GM21390 (cell line): ENCODE measurements at regions not wholly inside any gene's neighbourhood (a gene's known extent, or its start where the extent isn't known, plus 50 kb on each side); places are given as distances from the start of the nearest gene placed in this dataset.
A peak's percentile ranks its signal among the peaks of the same experiment; 100 is the strongest.
"Not testable (repeated sequence)": the region's sequence is repeated elsewhere in the genome, so short reads cannot be mapped to it uniquely, and the experiment has no call there.

Experiments used
- ATAC-seq: cut with Tn5 transposase; IDR thresholded peaks from one replicate; pipeline ENCODE4 v1.9.1; 2021; ENCODE audit not compliant: unreplicated experiment

DNA sequence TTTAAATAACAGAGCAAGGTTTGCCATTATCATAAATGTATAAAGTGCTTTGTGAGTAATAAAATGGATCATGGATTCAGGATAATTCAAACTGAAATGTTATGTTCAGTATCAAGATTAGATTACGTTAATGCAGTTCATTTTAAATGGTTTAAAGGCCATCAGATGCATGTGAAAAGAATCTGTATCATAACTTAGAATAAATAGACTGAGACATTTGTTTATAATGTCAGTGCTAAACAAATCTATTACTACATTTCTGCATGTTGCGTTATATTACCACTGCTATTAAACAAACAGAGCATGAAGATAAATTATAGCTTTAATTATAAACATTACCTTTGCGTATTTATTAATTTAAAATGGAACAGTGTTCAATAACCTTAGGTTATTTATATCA lies 160.2 kb downstream of the TOX3 start:
- no peak for ATAC-seq

DNA sequence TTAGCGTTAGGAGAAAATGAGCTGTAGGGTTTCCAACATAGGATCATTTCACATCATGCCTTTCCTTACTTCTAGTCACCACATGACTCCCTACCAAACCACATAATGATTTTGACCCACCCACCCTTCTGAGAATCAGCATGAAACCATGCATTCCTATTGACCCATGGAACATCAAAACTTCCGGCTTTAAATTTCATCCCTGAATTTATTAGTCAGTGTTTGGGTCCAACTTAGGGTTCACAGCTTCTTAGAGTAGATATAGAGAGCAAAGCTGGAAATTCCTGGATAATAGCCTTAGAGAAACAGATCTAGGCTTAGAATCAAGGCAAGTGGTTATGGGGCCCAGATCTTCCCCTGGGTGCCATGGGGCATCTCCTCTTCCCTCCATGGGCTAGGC lies 162.6 kb downstream of the TOX3 start:
- ATAC-seq: no peak

GRCh38 chr16:52383640-52384292 lies 163.2 kb downstream of the TOX3 start:
- ATAC-seq: no peak

DNA sequence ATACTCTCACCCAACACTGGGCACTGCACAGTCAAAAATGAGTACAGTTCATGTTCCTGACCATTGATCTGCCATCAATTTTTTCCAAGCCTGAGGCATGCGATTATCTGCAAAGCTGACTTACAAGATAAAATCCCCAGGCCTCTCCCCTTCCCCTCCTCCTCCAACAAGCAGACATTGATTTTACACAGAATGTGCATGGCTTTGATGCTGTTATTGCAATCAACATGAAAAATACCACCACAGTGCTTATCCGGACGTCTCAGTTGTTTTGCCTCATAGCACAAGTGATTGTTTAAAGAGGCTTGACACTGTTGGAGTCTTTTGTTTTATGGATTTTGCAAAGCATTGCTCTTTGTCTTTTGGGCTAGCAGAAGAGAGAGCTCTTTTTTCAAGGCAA lies 163.8 kb downstream of the TOX3 start:
- no peak for ATAC-seq

GRCh38 chr16:52379551-52379950 lies 167.4 kb downstream of the TOX3 start:
- no peak for ATAC-seq

- no peak for ATAC-seq
Measured at GRCh38 chr16:52376676-52377280, 170.2 kb downstream of the TOX3 start.

GRCh38 chr16:52372313-52372712 lies 174.6 kb downstream of the TOX3 start:
- ATAC-seq: no peak

GRCh38 chr16:52368859-52369258 lies 178.1 kb downstream of the TOX3 start:
- no peak for ATAC-seq

GRCh38 chr16:52367821-52368220 lies 179.1 kb downstream of the TOX3 start:
- ATAC-seq: no peak

DNA sequence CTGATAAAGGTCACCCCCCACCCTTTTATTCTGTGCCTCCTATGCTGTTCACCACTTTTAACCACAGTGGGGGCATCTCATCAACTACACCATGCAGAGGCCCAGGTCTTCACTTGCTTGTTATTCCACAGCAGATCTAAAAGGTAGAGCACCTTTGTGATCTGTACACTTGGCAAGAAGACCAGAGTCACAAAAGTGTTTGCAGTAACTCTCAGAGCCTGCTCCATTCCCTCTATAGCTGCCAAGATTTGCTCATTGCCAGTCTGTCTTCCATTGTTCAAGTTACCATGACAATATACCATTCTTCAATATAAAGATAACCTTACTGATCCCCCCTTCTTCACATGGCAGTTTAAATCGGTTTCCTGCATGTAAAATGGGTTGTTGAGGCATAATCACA lies 180.0 kb downstream of the TOX3 start:
- no peak for ATAC-seq

GRCh38 chr16:52364500-52364899 lies 182.4 kb downstream of the TOX3 start:
- peak; percentile 53 for ATAC-seq

DNA sequence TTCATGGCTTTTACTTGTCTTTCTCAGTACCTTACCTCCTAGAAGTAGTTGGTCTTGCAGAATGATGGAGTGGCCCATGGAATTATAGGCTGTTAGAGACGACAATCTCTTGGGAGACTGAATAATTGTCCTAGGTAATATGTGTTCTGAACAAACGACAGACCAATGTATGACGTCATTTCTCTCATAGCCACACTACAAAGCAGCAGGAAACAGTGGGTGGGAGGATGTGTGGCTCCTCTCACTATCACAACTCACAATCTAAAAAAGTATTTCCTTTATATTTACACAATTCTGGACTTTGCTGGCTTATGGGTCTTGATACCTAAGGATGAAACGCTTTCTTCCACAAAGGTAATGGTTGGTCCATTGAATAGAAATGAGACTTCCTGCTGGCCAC lies 183.9 kb downstream of the TOX3 start:
- ATAC-seq: no peak

DNA sequence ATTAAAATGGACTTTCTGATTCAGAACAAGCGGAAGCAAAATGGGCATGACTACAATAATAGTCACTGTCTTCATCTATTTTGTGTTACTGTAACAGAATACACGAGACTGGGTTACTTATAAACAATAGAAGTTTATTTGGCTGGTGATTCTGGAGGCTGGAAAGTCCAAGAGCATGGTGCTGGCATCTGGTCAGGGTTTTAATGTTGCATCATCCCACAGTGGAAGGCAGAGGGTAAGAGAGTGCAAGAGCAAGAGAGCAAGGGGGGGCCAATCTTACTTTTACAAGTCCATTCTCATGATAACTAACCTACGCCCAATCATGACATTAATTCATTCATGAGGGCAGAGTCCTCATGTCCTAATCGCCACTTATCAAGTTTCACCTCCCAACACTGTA lies 189.2 kb downstream of the TOX3 start:
- ATAC-seq: no peak

DNA sequence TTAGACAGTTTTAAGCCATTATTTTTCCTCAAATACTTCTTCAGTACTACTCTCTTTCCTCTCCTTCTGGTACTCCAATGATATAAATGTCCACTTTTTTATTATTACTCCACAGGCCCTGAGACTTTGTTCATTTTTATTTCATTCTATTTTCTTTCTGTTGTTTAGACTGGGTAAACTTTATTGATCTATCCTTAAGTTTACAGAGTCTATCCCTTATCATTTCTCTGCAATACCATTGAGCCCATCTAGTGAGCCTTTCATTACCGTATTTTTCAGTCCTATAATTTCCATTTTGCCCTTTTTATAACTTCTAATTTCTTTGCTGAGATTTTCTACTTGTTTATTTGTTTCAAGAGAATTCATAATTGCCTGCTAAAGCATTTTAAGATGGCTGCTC lies 193.7 kb downstream of the TOX3 start:
- ATAC-seq: no peak

DNA sequence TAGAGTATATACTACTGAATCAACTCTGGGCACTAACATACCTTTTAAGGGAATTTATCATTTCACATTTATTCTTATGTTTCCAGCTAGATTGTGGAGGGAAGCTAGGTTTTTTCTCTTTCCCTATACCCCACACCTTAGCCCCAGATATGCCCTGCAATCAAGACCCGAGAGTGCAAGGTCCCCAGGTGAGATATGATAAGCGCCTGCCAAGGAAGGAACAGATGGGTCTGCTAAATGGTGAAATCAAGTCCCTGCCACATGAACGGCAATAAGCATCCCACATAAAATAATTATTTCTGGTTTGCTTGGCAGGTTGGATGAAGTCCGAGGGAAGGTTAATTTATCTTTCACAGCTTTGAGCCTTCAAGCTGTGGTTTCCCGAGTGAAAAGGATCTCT lies 195.5 kb downstream of the TOX3 start:
- no peak for ATAC-seq

DNA sequence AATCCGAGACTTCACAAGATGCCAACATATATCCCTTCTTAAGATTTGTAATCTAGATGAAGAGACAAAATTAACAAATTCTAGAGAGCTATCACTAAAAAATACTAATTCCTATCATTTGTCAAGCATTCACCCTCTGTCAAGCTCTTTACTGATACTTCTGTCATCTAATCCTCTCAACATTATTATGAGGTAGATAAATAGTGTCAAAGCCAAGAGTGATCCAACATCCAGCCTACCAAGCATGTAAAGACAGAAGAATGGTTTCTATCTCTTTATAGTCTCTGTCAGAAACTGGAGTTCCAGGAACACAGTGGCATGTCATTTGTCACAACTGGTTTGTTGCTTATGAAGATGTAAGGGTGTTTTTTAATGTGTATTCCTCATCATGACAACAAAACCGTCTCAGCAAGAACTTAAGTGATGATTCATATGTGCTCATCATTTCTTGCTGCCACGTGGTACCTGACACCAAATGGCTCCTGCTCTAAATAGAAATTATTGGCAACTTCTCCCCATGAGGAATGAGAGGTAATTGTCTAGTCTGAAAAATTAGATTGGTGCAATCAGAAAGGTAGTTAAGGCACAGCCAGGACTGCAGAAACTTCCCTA lies 196.8 kb downstream of the TOX3 start:
- no peak for ATAC-seq

GRCh38 chr16:52346709-52347108 lies 200.2 kb downstream of the TOX3 start:
- no peak for ATAC-seq

DNA sequence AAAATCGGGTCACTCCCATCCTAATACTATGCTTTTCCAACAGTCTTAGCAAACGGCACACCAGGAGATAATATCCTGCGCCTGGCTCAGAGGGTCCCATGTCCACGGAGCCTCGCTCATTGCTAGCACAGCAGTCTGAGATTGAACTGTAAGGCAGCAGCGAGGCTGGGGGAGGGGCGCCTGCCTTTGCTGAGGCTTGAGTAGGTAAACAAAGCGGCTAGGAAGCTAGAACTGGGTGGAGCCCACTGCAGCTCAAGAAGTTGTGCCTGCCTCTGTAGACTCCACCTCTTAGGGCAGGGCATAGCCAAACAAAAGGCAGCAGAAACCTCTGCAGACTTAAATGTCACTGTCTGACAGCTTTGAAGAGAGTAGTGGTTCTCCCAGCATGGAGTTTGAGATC lies 213.3 kb downstream of the TOX3 start:
- ATAC-seq: not testable (repeated sequence)

DNA sequence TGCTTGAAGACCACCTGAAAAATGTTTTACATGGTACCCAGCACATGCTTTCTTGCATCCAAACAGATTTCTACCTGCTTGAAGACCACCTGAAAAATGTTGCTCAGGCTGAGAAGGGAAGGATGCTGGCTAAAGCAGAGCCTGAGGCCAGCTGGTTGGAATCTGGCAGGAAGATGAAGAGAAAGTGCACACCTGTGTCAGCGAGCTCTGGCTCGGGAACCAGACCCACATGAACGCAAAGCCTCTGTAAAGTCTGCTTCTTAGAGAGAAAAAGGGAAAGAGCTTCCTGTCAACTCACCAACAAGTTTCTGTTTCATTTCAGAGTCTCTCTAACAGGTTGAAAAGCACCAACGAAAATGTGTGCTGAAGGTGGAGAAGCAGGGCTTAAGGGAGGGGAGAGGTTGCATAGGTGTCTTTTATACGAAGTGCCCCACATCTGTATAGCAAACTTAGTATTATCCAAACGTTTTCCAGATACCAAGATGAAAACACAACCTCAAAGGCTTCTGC lies 226.0 kb downstream of the TOX3 start:
- no peak for ATAC-seq

GRCh38 chr16:52318302-52319009 lies 228.5 kb downstream of the TOX3 start:
- no peak for ATAC-seq

DNA sequence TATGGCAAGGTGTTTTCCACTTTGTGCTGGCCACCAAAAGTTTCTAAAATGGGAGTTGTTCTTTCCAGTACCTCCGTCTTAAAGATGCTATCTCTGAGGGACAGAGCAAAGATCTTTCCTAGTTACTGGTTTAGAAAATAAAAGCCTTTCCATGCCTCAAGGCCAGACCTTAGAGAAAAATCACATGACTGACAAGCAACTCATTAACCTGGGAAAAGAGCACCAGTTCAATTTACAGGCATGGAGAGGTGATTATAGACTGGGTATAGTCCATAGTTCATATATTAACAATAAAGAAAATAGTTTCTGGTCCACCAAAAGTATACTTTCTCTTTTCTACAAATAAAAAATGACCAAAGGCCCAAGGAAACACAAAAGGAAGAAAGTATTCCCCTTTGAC lies 230.7 kb downstream of the TOX3 start:
- no peak for ATAC-seq

DNA sequence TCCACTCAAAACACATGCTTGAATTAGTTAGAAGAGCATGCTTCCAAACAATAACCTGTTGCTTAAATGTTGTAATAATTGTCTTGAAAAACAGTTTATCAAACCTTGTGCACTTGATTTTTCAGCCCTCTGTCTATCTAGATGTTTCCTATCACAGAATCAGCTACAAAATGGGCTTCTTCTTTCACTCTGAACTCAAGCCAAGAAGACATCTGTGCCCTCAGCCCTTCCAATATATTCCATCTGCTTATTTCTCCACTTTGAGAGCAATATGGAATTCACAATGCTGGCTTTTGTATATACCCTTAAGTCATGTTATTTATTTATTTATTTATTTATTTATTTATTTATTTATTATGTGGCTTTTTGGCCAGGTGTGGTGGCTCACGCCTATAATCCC lies 234.2 kb downstream of the TOX3 start:
- ATAC-seq: no peak
